Gastrocnemius medialis (tissue), 4 donors: ENCODE measurements at regions not wholly inside any gene's neighbourhood (a gene's known extent, or its start where the extent isn't known, plus 50 kb on each side); places are given as distances from the start of the nearest gene placed in this dataset.

ENCODE experiments used
- ATAC-seq, 2 donors: fragments of 150-250 bp; one replicate each; pipeline ENCODE4 v1.9.1; 2016
- DNase-seq, 2 donors: peaks; one replicate each; pipeline ENCODE4 v3.0.0-alpha.2; 2019
- H3K27ac ChIP-seq, 4 donors: fragments of 200-600 bp; sonication (generic); 1 replicate in 1 of 4; 2 replicates in 3 of 4; pipeline ENCODE4 v1.5.1; 2016 to 2018; ENCODE audit warnings: mild to moderate bottlenecking in 2 of 4, moderate library complexity in 1 of 4
- H3K27me3 ChIP-seq, 3 donors: fragments of 200-600 bp; sonication (generic) in 2 of 3; 1 replicate in 1 of 3; 2 replicates in 2 of 3; pipeline versions ENCODE4 v1.5.1 to v1.6.0; 2016 to 2019; ENCODE audit warnings: mild to moderate bottlenecking in 1 of 3, moderate library complexity in 1 of 3
- H3K36me3 ChIP-seq, 2 donors: fragments of 200-600 bp; sonication (generic) in 1 of 2; one replicate each; pipeline ENCODE4 v1.5.1; 2017 to 2018
- H3K4me1 ChIP-seq, 2 donors: fragments of 200-600 bp; sonication (generic) in 1 of 2; one replicate each; pipeline ENCODE4 v1.5.1; 2016 to 2017; ENCODE audit warnings: mild to moderate bottlenecking in 2 of 2
- H3K4me3 ChIP-seq, 4 donors: fragments of 200-600 bp; sonication (generic) in 3 of 4; 1 replicate in 1 of 4; 2 replicates in 3 of 4; pipeline ENCODE4 v1.5.1; 2016 to 2019; ENCODE audit warnings: mild to moderate bottlenecking in 2 of 4
- H3K9me3 ChIP-seq, 3 donors: fragments of 200-600 bp; sonication (generic) in 2 of 3; 1 replicate in 1 of 3; 2 replicates in 2 of 3; pipeline ENCODE4 v1.5.1; 2016 to 2019
- CTCF ChIP-seq, 5 experiments: fragments of 450-650 bp in 3 of 5; fragments of 200-600 bp in 2 of 5; sonication (generic) in 2 of 5; IDR thresholded peaks in 4 of 5; conservative IDR thresholded peaks in 1 of 5; 1 replicate in 4 of 5; 2 replicates in 1 of 5; pipeline ENCODE4 v1.5.1; 2016 to 2019; ENCODE audit warnings: antibody characterized with exemption in 5 of 5, mild to moderate bottlenecking in 3 of 5, moderate library complexity in 3 of 5
- POLR2A ChIP-seq, 2 donors: fragments of 450-650 bp; IDR thresholded peaks; one replicate each; pipeline ENCODE4 v1.6.1; 2017; ENCODE audit warnings: antibody characterized with exemption in 2 of 2, mild to moderate bottlenecking in 2 of 2, moderate library complexity in 2 of 2
- in situ Hi-C, 4 donors: fragments of 200-750 bp; cut with MboI; loops; one replicate each; pipeline versions ENCODE4 v1.15.0 to v1.8.0; 2017; ENCODE audit warnings: low sequenced_read_pairs in 4 of 4
- intact Hi-C: fragments of 100-400 bp; cut with DNase I; formaldehyde crosslinking; loops from one replicate; pipeline ENCODE4 v1.15.1; 2023; ENCODE audit warnings: low total_unique reads

GRCh38 chr13:104099750-104100149 lies 1033.5 kb upstream of the SLC10A2 start:
- no peak overlapping the region for H3K27ac ChIP-seq
- ATAC-seq (no peak), DNase-seq (no peak)
- intact Hi-C loops (no loop called here), in situ Hi-C loops (no loop called here)
- H3K4me1 ChIP-seq, result no peaks in the 10 kb centered on the region
- no peaks in the 10 kb centered on the region for H3K27me3 ChIP-seq
- H3K9me3 ChIP-seq, result no peaks in the 10 kb centered on the region
- no peak overlapping the region for H3K4me3 ChIP-seq
- TF ChIP-seq CTCF (IDR thresholded peaks at IDR 0.05 in 4 of 5, conservative IDR thresholded peaks at IDR 0.05 in 1 of 5) (no peak), POLR2A (IDR thresholded peaks at IDR 0.05) (no peak)
- no peaks in the 10 kb centered on the region for H3K36me3 ChIP-seq

- Histone ChIP-seq H3K27ac (no peak overlapping the region), H3K36me3 (no peaks in the 10 kb centered on the region), H3K4me3 (no peak overlapping the region), H3K4me1 (no peaks in the 10 kb centered on the region), H3K9me3 (no peaks in the 10 kb centered on the region), H3K27me3 (no peaks in the 10 kb centered on the region)
- intact Hi-C loops (no loop called here), in situ Hi-C loops (no loop called here)
- DNase-seq (no peak), ATAC-seq (no peak)
- TF ChIP-seq CTCF (IDR thresholded peaks at IDR 0.05 in 4 of 5, conservative IDR thresholded peaks at IDR 0.05 in 1 of 5) (no peak), POLR2A (IDR thresholded peaks at IDR 0.05) (no peak)
These were observed 1032.2 kb upstream of the SLC10A2 start for GRCh38 chr13:104098421-104098820.

GRCh38 chr13:104086759-104087158 lies 1020.5 kb upstream of the SLC10A2 start:
- H3K4me3 ChIP-seq, result no peak overlapping the region
- no peaks in the 10 kb centered on the region for H3K36me3 ChIP-seq
- intact Hi-C loops, result no loop called here
- DNase-seq (no peak), ATAC-seq (no peak)
- no peak for TF ChIP-seq CTCF (IDR thresholded peaks at IDR 0.05 in 4 of 5, conservative IDR thresholded peaks at IDR 0.05 in 1 of 5)
- in situ Hi-C loops, result no loop called here
- H3K4me1 ChIP-seq, result no peaks in the 10 kb centered on the region
- H3K27me3 ChIP-seq, result no peaks in the 10 kb centered on the region
- no peak overlapping the region for H3K27ac ChIP-seq
- no peaks in the 10 kb centered on the region for H3K9me3 ChIP-seq

- intact Hi-C loops (no loop called here), in situ Hi-C loops (no loop called here)
- DNase-seq (no peak), ATAC-seq (no peak)
- Histone ChIP-seq H3K9me3 (no peaks in the 10 kb centered on the region), H3K36me3 (no peaks in the 10 kb centered on the region), H3K27ac (no peak overlapping the region), H3K27me3 (no peaks in the 10 kb centered on the region), H3K4me3 (no peak overlapping the region), H3K4me1 (no peaks in the 10 kb centered on the region)
- TF ChIP-seq CTCF (IDR thresholded peaks at IDR 0.05 in 4 of 5, conservative IDR thresholded peaks at IDR 0.05 in 1 of 5) (no peak), POLR2A (IDR thresholded peaks at IDR 0.05) (no peak)
These were observed 1020.0 kb upstream of the SLC10A2 start for GRCh38 chr13:104086210-104086609.

- DNase-seq, result no peak
- H3K9me3 ChIP-seq, result no peaks in the 10 kb centered on the region
These were observed 1019.4 kb upstream of the SLC10A2 start for GRCh38 chr13:104085611-104086010.

More at GRCh38 chr13:104085611-104086010, 1019.4 kb upstream of the SLC10A2 start:
- Histone ChIP-seq H3K4me3 (no peak overlapping the region), H3K27ac (no peak overlapping the region), H3K4me1 (no peaks in the 10 kb centered on the region), H3K36me3 (no peaks in the 10 kb centered on the region), H3K27me3 (no peaks in the 10 kb centered on the region)
- intact Hi-C loops (no loop called here), in situ Hi-C loops (no loop called here)
- no peak for ATAC-seq
- TF ChIP-seq POLR2A (IDR thresholded peaks at IDR 0.05), result no peak
- no peak for TF ChIP-seq CTCF (IDR thresholded peaks at IDR 0.05 in 4 of 5, conservative IDR thresholded peaks at IDR 0.05 in 1 of 5)
